ENCODE measurements at regions not wholly inside any gene's neighbourhood (a gene's known extent, or its start where the extent isn't known, plus 50 kb on each side); places are given as distances from the start of the nearest gene placed in this dataset.

DNA sequence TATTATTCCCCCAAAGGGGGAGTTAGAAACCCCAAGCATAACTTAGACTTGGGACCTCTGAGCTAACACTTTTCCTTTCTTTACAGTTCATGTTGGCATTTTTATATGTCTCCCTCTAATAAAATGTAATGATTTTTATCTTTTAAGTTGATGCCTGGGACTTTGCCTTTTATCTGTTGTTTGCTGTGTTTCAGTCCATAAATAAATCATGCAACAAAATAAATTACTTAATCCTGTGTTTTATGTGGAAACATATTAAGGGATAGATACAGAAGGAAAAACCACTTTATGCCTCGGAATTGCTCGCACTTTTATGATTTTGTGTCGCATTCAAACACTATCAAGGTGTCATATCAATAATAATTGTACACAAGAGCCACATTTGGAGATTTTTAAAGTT is 93.7 kb upstream of the TBC1D5 start:
- Mint-ChIP-seq H3K4me3 (ENCODE audit: unreplicated experiment) (no peak overlapping the region), H3K9me3 (ENCODE audit: low read depth) (no peaks in the 10 kb centered on the region), H3K36me3 (ENCODE audit: low read depth) (no peaks in the 10 kb centered on the region), H3K4me1 (ENCODE audit: low read depth) (peaks cover 2% of the 10 kb centered on the region), H3K27ac (ENCODE audit: unreplicated experiment) (no peak overlapping the region), H3K27me3 (ENCODE audit: low read depth) (peaks cover 6% of the 10 kb centered on the region)
- DNase-seq (ENCODE audit: low spot score): no peak
- TF ChIP-seq CTCF (IDR thresholded peaks at IDR 0.05): no peak

DNA sequence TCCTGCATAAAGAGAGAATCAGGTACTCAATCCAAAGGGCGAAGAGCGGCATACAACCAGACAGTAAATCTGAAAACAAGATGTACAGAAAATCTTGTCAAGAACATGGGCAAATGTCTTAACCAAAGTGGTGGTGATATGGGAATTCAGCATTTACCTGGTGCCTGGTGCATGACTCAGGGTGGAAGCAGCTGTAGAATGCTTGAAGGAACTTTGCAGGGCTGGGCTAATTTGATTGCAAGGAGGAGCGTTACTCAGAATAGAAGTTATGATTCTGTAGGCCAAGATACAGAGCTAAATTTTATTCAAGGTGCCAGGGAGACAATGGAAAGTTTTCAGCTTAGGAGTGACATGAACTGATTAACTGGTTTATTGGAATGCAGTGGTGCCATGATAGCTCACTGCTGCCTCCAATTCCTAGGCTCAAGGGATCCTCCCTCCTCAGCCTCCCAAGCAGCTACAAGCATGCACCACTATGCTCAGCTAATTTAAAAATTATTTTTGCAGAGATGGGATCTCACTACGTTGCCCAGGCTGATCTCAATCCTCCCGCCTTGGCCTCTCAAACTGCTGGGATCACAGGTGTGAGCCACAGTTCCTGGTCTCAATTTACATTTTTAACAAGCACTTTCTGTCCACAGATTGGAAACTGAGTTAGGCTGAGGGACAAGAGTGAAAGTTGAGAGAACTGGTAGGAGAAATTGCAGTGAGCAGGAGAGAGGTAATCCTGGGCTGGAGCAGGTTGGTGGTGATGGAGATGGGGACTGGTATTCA is 91.5 kb upstream of the TBC1D5 start:
- H3K36me3 Mint-ChIP-seq (ENCODE audit: low read depth): no peaks in the 10 kb centered on the region
- no peak for DNase-seq (ENCODE audit: low spot score)
- H3K9me3 Mint-ChIP-seq (ENCODE audit: low read depth): no peaks in the 10 kb centered on the region
- peaks cover 4% of the 10 kb centered on the region for H3K4me1 Mint-ChIP-seq (ENCODE audit: low read depth)
- H3K27me3 Mint-ChIP-seq (ENCODE audit: low read depth): peaks cover 6% of the 10 kb centered on the region
- H3K27ac Mint-ChIP-seq (ENCODE audit: unreplicated experiment): no peak overlapping the region
- H3K4me3 Mint-ChIP-seq (ENCODE audit: unreplicated experiment): no peak overlapping the region
- TF ChIP-seq CTCF (IDR thresholded peaks at IDR 0.05): no peak

- TF ChIP-seq CTCF (IDR thresholded peaks at IDR 0.05): no peak
- peaks cover 4% of the 10 kb centered on the region for H3K4me1 Mint-ChIP-seq (ENCODE audit: low read depth)
- H3K4me3 Mint-ChIP-seq (ENCODE audit: unreplicated experiment): no peak overlapping the region
- no peak for DNase-seq (ENCODE audit: low spot score)
- no peaks in the 10 kb centered on the region for H3K27me3 Mint-ChIP-seq (ENCODE audit: low read depth)
- no peaks in the 10 kb centered on the region for H3K36me3 Mint-ChIP-seq (ENCODE audit: low read depth)
- H3K27ac Mint-ChIP-seq (ENCODE audit: unreplicated experiment): no peak overlapping the region
- H3K9me3 Mint-ChIP-seq (ENCODE audit: low read depth): no peaks in the 10 kb centered on the region
Measured at GRCh38 chr3:17832016-17832415, 89.6 kb upstream of the TBC1D5 start.

GRCh38 chr3:17831366-17831765 is 88.9 kb upstream of the TBC1D5 start:
- TF ChIP-seq CTCF (IDR thresholded peaks at IDR 0.05): no peak
- Mint-ChIP-seq H3K36me3 (ENCODE audit: low read depth) (no peaks in the 10 kb centered on the region), H3K4me3 (ENCODE audit: unreplicated experiment) (no peak overlapping the region), H3K27ac (ENCODE audit: unreplicated experiment) (no peak overlapping the region), H3K9me3 (ENCODE audit: low read depth) (no peaks in the 10 kb centered on the region), H3K27me3 (ENCODE audit: low read depth) (no peaks in the 10 kb centered on the region), H3K4me1 (ENCODE audit: low read depth) (peaks cover 4% of the 10 kb centered on the region)
- DNase-seq (ENCODE audit: low spot score): no peak

GRCh38 chr3:17830788-17831187 is 88.4 kb upstream of the TBC1D5 start:
- H3K4me3 Mint-ChIP-seq (ENCODE audit: unreplicated experiment): no peak overlapping the region
- no peaks in the 10 kb centered on the region for H3K27me3 Mint-ChIP-seq (ENCODE audit: low read depth)
- no peak for TF ChIP-seq CTCF (IDR thresholded peaks at IDR 0.05)
- DNase-seq (ENCODE audit: low spot score): no peak
- no peaks in the 10 kb centered on the region for H3K36me3 Mint-ChIP-seq (ENCODE audit: low read depth)
- no peak overlapping the region for H3K27ac Mint-ChIP-seq (ENCODE audit: unreplicated experiment)
- peaks cover 4% of the 10 kb centered on the region for H3K4me1 Mint-ChIP-seq (ENCODE audit: low read depth)
- no peaks in the 10 kb centered on the region for H3K9me3 Mint-ChIP-seq (ENCODE audit: low read depth)

Measured in chondrocyte (in vitro differentiated cells).